ENCODE measurements at regions not wholly inside any gene's neighbourhood (a gene's known extent, or its start where the extent isn't known, plus 50 kb on each side); places are given as distances from the start of the nearest gene placed in this dataset.

DNA sequence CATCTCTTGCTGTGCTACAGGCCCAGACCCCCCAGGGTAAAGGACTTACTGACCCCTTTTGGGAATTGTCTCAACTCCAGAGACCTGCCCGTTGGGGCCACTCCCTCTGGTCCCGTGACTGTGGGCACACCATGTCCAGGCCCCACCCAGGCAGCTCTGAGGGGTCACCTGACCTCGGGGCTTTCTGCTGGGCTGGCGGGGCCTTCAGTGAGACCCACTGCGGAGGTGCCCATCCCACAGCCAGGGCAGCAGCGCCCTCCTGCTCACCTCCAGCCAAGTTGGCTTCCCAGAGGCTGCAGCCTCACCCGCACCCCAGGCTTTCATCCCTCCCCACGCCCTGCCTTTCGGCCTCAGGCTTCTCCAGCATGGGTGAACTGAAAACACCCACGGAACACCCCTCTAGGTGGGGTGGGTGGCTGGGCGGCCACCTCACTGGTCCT lies 147.2 kb downstream of the DNAJB6 start:
- TF ChIP-seq, protein P1, sequence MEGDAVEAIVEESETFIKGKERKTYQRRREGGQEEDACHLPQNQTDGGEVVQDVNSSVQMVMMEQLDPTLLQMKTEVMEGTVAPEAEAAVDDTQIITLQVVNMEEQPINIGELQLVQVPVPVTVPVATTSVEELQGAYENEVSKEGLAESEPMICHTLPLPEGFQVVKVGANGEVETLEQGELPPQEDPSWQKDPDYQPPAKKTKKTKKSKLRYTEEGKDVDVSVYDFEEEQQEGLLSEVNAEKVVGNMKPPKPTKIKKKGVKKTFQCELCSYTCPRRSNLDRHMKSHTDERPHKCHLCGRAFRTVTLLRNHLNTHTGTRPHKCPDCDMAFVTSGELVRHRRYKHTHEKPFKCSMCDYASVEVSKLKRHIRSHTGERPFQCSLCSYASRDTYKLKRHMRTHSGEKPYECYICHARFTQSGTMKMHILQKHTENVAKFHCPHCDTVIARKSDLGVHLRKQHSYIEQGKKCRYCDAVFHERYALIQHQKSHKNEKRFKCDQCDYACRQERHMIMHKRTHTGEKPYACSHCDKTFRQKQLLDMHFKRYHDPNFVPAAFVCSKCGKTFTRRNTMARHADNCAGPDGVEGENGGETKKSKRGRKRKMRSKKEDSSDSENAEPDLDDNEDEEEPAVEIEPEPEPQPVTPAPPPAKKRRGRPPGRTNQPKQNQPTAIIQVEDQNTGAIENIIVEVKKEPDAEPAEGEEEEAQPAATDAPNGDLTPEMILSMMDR (IDR thresholded peaks at IDR 0.05): no peak
- TF ChIP-seq POLR2A (IDR thresholded peaks at IDR 0.05): no peak
